Liver (tissue), 8 donors: ENCODE measurements at regions not wholly inside any gene's neighbourhood (a gene's known extent, or its start where the extent isn't known, plus 50 kb on each side); places are given as distances from the start of the nearest gene placed in this dataset.

ENCODE experiments used
- DNase-seq: peaks from one replicate; pipeline ENCODE4 v3.0.0-alpha.2; 2017; ENCODE audit warnings: low spot score
- H3K27ac ChIP-seq, 2 donors: one replicate each; pipeline ENCODE4 v1.7.0; 2013; ENCODE audit warnings: inconsistent platforms in 2 of 2, low read length in 2 of 2, control low read depth in 1 of 2, low read depth in 1 of 2, mild to moderate bottlenecking in 1 of 2
- H3K27me3 ChIP-seq, 4 donors: one replicate each; pipeline versions ENCODE4 v1.6.1 to v1.7.0; 2013; ENCODE audit warnings: low read length in 3 of 4, inconsistent platforms in 1 of 4, mild to moderate bottlenecking in 1 of 4, moderate library complexity in 1 of 4; ENCODE audit not compliant: control insufficient read depth in 4 of 4, insufficient read depth in 4 of 4
- H3K36me3 ChIP-seq, 4 donors: one replicate each; pipeline versions ENCODE4 v1.6.1 to v1.7.0; 2013; ENCODE audit warnings: low read length in 3 of 4, mild to moderate bottlenecking in 3 of 4, low read depth in 1 of 4, moderate library complexity in 1 of 4; ENCODE audit not compliant: control insufficient read depth in 4 of 4, insufficient read depth in 3 of 4
- H3K4me1 ChIP-seq, 4 donors: one replicate each; pipeline versions ENCODE4 v1.6.1 to v1.7.0; 2013; ENCODE audit warnings: low read length in 3 of 4, mild to moderate bottlenecking in 3 of 4, moderate library complexity in 1 of 4; ENCODE audit not compliant: control insufficient read depth in 4 of 4, insufficient read depth in 4 of 4
- H3K4me3 ChIP-seq, 3 donors: one replicate each; pipeline versions ENCODE4 v1.6.1 to v1.7.0; 2013; ENCODE audit warnings: low read length in 3 of 3, control low read depth in 1 of 3, low read depth in 1 of 3, mild to moderate bottlenecking in 1 of 3
- H3K9ac ChIP-seq, 2 donors: one replicate each; pipeline ENCODE4 v1.7.0; 2013; ENCODE audit warnings: low read length in 2 of 2, mild to moderate bottlenecking in 2 of 2, moderate library complexity in 2 of 2, control low read depth in 1 of 2, low read depth in 1 of 2
- H3K9me3 ChIP-seq, 4 donors: one replicate each; pipeline versions ENCODE4 v1.6.1 to v1.7.0; 2013; ENCODE audit warnings: low read length in 3 of 4; ENCODE audit not compliant: control insufficient read depth in 4 of 4
- ATF3 ChIP-seq: IDR thresholded peaks from 2 replicates; pipeline ENCODE4 v1.6.1; 2016; ENCODE audit warnings: antibody characterized with exemption
- CTCF ChIP-seq: fragments of 150-350 bp; IDR thresholded peaks from 2 replicates; pipeline ENCODE4 v1.5.1; 2017; ENCODE audit warnings: improper control_type of control experiment, low read depth, low read length; ENCODE audit not compliant: missing input control
- EGR1 ChIP-seq, 2 donors: IDR thresholded peaks; 2 replicates each; pipeline ENCODE4 v1.6.1; 2016 to 2018; ENCODE audit warnings: antibody characterized with exemption in 2 of 2, low read depth in 2 of 2
- FOXA1 ChIP-seq: IDR thresholded peaks from 2 replicates; pipeline ENCODE4 v1.6.1; 2016; ENCODE audit warnings: antibody characterized with exemption
- FOXA2 ChIP-seq: IDR thresholded peaks from 2 replicates; pipeline ENCODE4 v1.6.1; 2016; ENCODE audit warnings: antibody characterized with exemption
- GABPA ChIP-seq, 2 donors: IDR thresholded peaks in 1 of 2; conservative IDR thresholded peaks in 1 of 2; 2 replicates each; pipeline ENCODE4 v1.6.1; 2016; ENCODE audit warnings: antibody characterized with exemption in 2 of 2, mild to moderate bottlenecking in 1 of 2, moderate library complexity in 1 of 2
- HNF4A ChIP-seq, 2 donors: conservative IDR thresholded peaks; 2 replicates each; pipeline ENCODE4 v1.6.1; 2016; ENCODE audit warnings: antibody characterized with exemption in 2 of 2, mild to moderate bottlenecking in 2 of 2
- HNF4G ChIP-seq: IDR thresholded peaks from 2 replicates; pipeline ENCODE4 v1.6.1; 2016; ENCODE audit warnings: antibody characterized with exemption
- JUND ChIP-seq, 2 donors: IDR thresholded peaks; 2 replicates each; pipeline ENCODE4 v1.6.1; 2016; ENCODE audit warnings: antibody characterized with exemption in 2 of 2
- MAX ChIP-seq: IDR thresholded peaks from 2 replicates; pipeline ENCODE4 v1.6.1; 2016; ENCODE audit warnings: antibody characterized with exemption
- NR2F2 ChIP-seq: IDR thresholded peaks from 2 replicates; pipeline ENCODE4 v1.6.1; 2016; ENCODE audit warnings: antibody characterized with exemption
- RAD21 ChIP-seq, 2 donors: IDR thresholded peaks; 2 replicates each; pipeline ENCODE4 v1.6.1; 2016; ENCODE audit warnings: antibody characterized with exemption in 2 of 2, mild to moderate bottlenecking in 2 of 2
- REST ChIP-seq: IDR thresholded peaks from 2 replicates; pipeline ENCODE4 v1.6.1; 2016; ENCODE audit warnings: antibody characterized with exemption, mild to moderate bottlenecking
- RXRA ChIP-seq, 2 donors: IDR thresholded peaks; 2 replicates each; pipeline ENCODE4 v1.6.1; 2017 to 2018; ENCODE audit warnings: antibody characterized with exemption in 2 of 2, mild to moderate bottlenecking in 1 of 2
- SP1 ChIP-seq: IDR thresholded peaks from 2 replicates; pipeline ENCODE4 v1.6.1; 2018; ENCODE audit warnings: antibody characterized with exemption, mild to moderate bottlenecking
- TAF1 ChIP-seq: conservative IDR thresholded peaks from 2 replicates; pipeline ENCODE4 v1.6.1; 2016; ENCODE audit warnings: antibody characterized with exemption, mild to moderate bottlenecking
- YY1 ChIP-seq: IDR thresholded peaks from 2 replicates; pipeline ENCODE4 v1.6.1; 2016; ENCODE audit warnings: antibody characterized with exemption, mild to moderate bottlenecking
- ZBTB33 ChIP-seq: IDR thresholded peaks from 2 replicates; pipeline ENCODE4 v1.6.1; 2016; ENCODE audit warnings: antibody characterized with exemption
- WGBS: extraction: QIAGEN DNeasy Blood & Tissue Kit; methylation state at CpG from one replicate; pipeline ENCODE4 v1.1.7; 2013; 5-methylcytosine and 5-hydroxymethylcytosine counted together
- donor health status: healthy.
- donor health status: healthy.
- donor health status: healthy.
- donor health status: healthy.
- donor health status: healthy.

GRCh38 chr5:88142886-88143692 is 125.6 kb downstream of the TMEM161B start:
- Histone ChIP-seq H3K27me3 (no peaks in the 10 kb centered on the region), H3K9ac (peak overlapping the region in 1 of 2 donors; percentile 31), H3K4me3 (peak overlapping the region; percentile 56 to 77 (median 70)), H3K4me1 (peaks cover 3 to 41% (median 30%) of the 10 kb centered on the region in 4 donors), H3K36me3 (no peaks in the 10 kb centered on the region), H3K9me3 (no peaks in the 10 kb centered on the region), H3K27ac (no peak overlapping the region)
- no peak for DNase-seq
- TF ChIP-seq REST (no peak), ZBTB33 (no peak), GABPA (IDR thresholded peaks at IDR 0.05 in 1 of 2, conservative IDR thresholded peaks at IDR 0.05 in 1 of 2) (no peak), YY1 (no peak), EGR1 (IDR thresholded peaks at IDR 0.05; ENCODE audit: low read depth in 2 of 2) (no peak), RAD21 (IDR thresholded peaks at IDR 0.05) (no peak), ATF3 (no peak), HNF4A (conservative IDR thresholded peaks at IDR 0.05) (no peak), CTCF (no peak), NR2F2 (no peak), HNF4G (no peak), MAX (no peak), JUND (IDR thresholded peaks at IDR 0.05) (no peak), RXRA (IDR thresholded peaks at IDR 0.05) (no peak), FOXA2 (no peak), FOXA1 (no peak), TAF1 (no peak), SP1 (no peak)
- WGBS: 10% methylated on average over 20 of the region's 20 CpGs
